Ishikawa (cell line): ENCODE measurements at regions not wholly inside any gene's neighbourhood (a gene's known extent, or its start where the extent isn't known, plus 50 kb on each side); places are given as distances from the start of the nearest gene placed in this dataset.

ENCODE experiments used
- CEBPB ChIP-seq: IDR thresholded peaks from 2 replicates; pipeline ENCODE4 v1.6.1; 2012
- CREB1 ChIP-seq: IDR thresholded peaks from 2 replicates; pipeline ENCODE4 v1.6.1; 2012; ENCODE audit warnings: low read depth
- EGR1 ChIP-seq: IDR thresholded peaks from 2 replicates; pipeline ENCODE4 v1.6.1; 2012
- EP300 ChIP-seq: IDR thresholded peaks from 2 replicates; pipeline ENCODE4 v1.6.1; 2012; ENCODE audit warnings: borderline replicate concordance
- MAX ChIP-seq: IDR thresholded peaks from 2 replicates; pipeline ENCODE4 v1.6.1; 2012
- NFIC ChIP-seq: IDR thresholded peaks from 2 replicates; pipeline ENCODE4 v1.6.1; 2012
- RAD21 ChIP-seq: IDR thresholded peaks from 2 replicates; pipeline ENCODE4 v1.6.1; 2012; ENCODE audit warnings: low read depth
- REST ChIP-seq: IDR thresholded peaks from 2 replicates; pipeline ENCODE4 v1.6.1; 2012; ENCODE audit warnings: low read depth, mild to moderate bottlenecking
- TAF1 ChIP-seq: IDR thresholded peaks from 2 replicates; pipeline ENCODE4 v1.6.1; 2012; ENCODE audit warnings: low read depth, mild to moderate bottlenecking
- TCF12 ChIP-seq: IDR thresholded peaks from 2 replicates; pipeline ENCODE4 v1.6.1; 2012; ENCODE audit warnings: low read depth
- YY1 ChIP-seq: IDR thresholded peaks from 2 replicates; pipeline ENCODE4 v1.6.1; 2012; ENCODE audit warnings: low read depth
- ZBTB7A ChIP-seq: IDR thresholded peaks from 2 replicates; pipeline ENCODE4 v1.6.1; 2012; ENCODE audit warnings: low read depth
- TF ChIP-seq, protein P1 (sequence below): IDR thresholded peaks from 2 replicates; pipeline ENCODE4 v1.6.1; 2012

GRCh38 chr14:71209888-71210287 lies 302.6 kb downstream of the PCNX1 start:
- TF ChIP-seq EGR1 (no peak), REST (no peak), YY1 (no peak), RAD21 (no peak), TAF1 (no peak), CEBPB (no peak), EP300 (no peak), MAX (no peak), TCF12 (no peak), ZBTB7A (no peak), CREB1 (no peak), NFIC (no peak)
- TF ChIP-seq, protein P1, sequence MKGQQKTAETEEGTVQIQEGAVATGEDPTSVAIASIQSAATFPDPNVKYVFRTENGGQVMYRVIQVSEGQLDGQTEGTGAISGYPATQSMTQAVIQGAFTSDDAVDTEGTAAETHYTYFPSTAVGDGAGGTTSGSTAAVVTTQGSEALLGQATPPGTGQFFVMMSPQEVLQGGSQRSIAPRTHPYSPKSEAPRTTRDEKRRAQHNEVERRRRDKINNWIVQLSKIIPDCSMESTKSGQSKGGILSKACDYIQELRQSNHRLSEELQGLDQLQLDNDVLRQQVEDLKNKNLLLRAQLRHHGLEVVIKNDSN = no peak
